ENCODE measurements at regions not wholly inside any gene's neighbourhood (a gene's known extent, or its start where the extent isn't known, plus 50 kb on each side); places are given as distances from the start of the nearest gene placed in this dataset.

GRCh38 chr5:124065508-124065907, 553.5 kb downstream of the CSNK1G3 start:
- no peak for DNase-seq (ENCODE audit: low read depth in 2 of 2)

GRCh38 chr5:124064956-124065355, 553.0 kb downstream of the CSNK1G3 start:
- DNase-seq (ENCODE audit: low read depth in 2 of 2): no peak

- peak; percentile 78 for DNase-seq (ENCODE audit: low read depth in 2 of 2)
Observed at GRCh38 chr5:124061663-124062062, 549.7 kb downstream of the CSNK1G3 start.

- no peak for DNase-seq (ENCODE audit: low read depth in 2 of 2)
Observed at GRCh38 chr5:124061068-124061430, 549.1 kb downstream of the CSNK1G3 start.

- DNase-seq (ENCODE audit: low read depth in 2 of 2): no peak
Observed at GRCh38 chr5:124060413-124061067, 548.6 kb downstream of the CSNK1G3 start.

GRCh38 chr5:124060011-124060410, 548.0 kb downstream of the CSNK1G3 start:
- DNase-seq (ENCODE audit: low read depth in 2 of 2): no peak

GRCh38 chr5:124059200-124059599, 547.2 kb downstream of the CSNK1G3 start:
- DNase-seq (ENCODE audit: low read depth in 2 of 2): no peak

- no peak for DNase-seq (ENCODE audit: low read depth in 2 of 2)
Observed at GRCh38 chr5:124057724-124058231, 545.8 kb downstream of the CSNK1G3 start.

GRCh38 chr5:124056991-124057723, 545.2 kb downstream of the CSNK1G3 start:
- no peak for DNase-seq (ENCODE audit: low read depth in 2 of 2)

GRCh38 chr5:124056326-124056990, 544.5 kb downstream of the CSNK1G3 start:
- DNase-seq (ENCODE audit: low read depth in 2 of 2): no peak

- no peak for DNase-seq (ENCODE audit: low read depth in 2 of 2)
Observed at GRCh38 chr5:124055751-124056150, 543.8 kb downstream of the CSNK1G3 start.

GRCh38 chr5:124054564-124054963, 542.6 kb downstream of the CSNK1G3 start:
- no peak for DNase-seq (ENCODE audit: low read depth in 2 of 2)

- no peak for DNase-seq (ENCODE audit: low read depth in 2 of 2)
Observed at GRCh38 chr5:124053340-124053739, 541.4 kb downstream of the CSNK1G3 start.

GRCh38 chr5:124052201-124052600, 540.2 kb downstream of the CSNK1G3 start:
- no peak for DNase-seq (ENCODE audit: low read depth in 2 of 2)

GRCh38 chr5:124050120-124050770, 538.3 kb downstream of the CSNK1G3 start:
- DNase-seq (ENCODE audit: low read depth in 2 of 2): no peak

- no peak for DNase-seq (ENCODE audit: low read depth in 2 of 2)
Observed at GRCh38 chr5:124045412-124045811, 533.4 kb downstream of the CSNK1G3 start.

GRCh38 chr5:124044613-124045012, 532.6 kb downstream of the CSNK1G3 start:
- DNase-seq (ENCODE audit: low read depth in 2 of 2): no peak

GRCh38 chr5:124043456-124043855, 531.5 kb downstream of the CSNK1G3 start:
- DNase-seq (ENCODE audit: low read depth in 2 of 2): no peak

- DNase-seq (ENCODE audit: low read depth in 2 of 2): no peak
Observed at GRCh38 chr5:124040799-124041198, 528.8 kb downstream of the CSNK1G3 start.

- DNase-seq (ENCODE audit: low read depth in 2 of 2): no peak
Observed at GRCh38 chr5:124039410-124039809, 527.4 kb downstream of the CSNK1G3 start.

GRCh38 chr5:124036786-124037185, 524.8 kb downstream of the CSNK1G3 start:
- no peak for DNase-seq (ENCODE audit: low read depth in 2 of 2)

GRCh38 chr5:124034963-124035362, 523.0 kb downstream of the CSNK1G3 start:
- no peak for DNase-seq (ENCODE audit: low read depth in 2 of 2)

Data from fibroblast of skin of left quadriceps (primary cell).